CD14-positive monocyte (primary cell): ENCODE measurements at regions not wholly inside any gene's neighbourhood (a gene's known extent, or its start where the extent isn't known, plus 50 kb on each side); places are given as distances from the start of the nearest gene placed in this dataset.

Experiments used
- DNase-seq, 3 donors: peaks; one replicate each; pipeline ENCODE4 v3.0.0-alpha.2; 2011 to 2022
- H2AFZ ChIP-seq: 2 replicates; pipeline ENCODE4 v1.6.0; 2012; ENCODE audit warnings: mild to moderate bottlenecking, low read depth, low read length, inconsistent platforms; ENCODE audit not compliant: insufficient read depth, poor library complexity, severe bottlenecking
- H3K27ac ChIP-seq, 2 donors: 1 replicate in 1 of 2; 2 replicates in 1 of 2; pipeline ENCODE4 v1.5.1; 2012 to 2013; ENCODE audit warnings: low read length in 2 of 2, control low read depth in 1 of 2, inconsistent platforms in 1 of 2, low read depth in 1 of 2, mild to moderate bottlenecking in 1 of 2
- H3K27me3 ChIP-seq, 2 donors: one replicate each; pipeline versions ENCODE4 v1.6.0 to v1.6.1; 2011 to 2013; ENCODE audit warnings: low read length in 2 of 2; ENCODE audit not compliant: control insufficient read depth in 2 of 2, insufficient read depth in 2 of 2
- H3K36me3 ChIP-seq, 2 donors: replicated peaks in 1 of 2; 1 replicate in 1 of 2; 2 replicates in 1 of 2; pipeline versions ENCODE4 v1.5.1 to v1.6.1; 2012 to 2013; ENCODE audit warnings: low read length in 2 of 2, control low read depth in 1 of 2, inconsistent platforms in 1 of 2, mild to moderate bottlenecking in 1 of 2; ENCODE audit not compliant: insufficient read depth in 2 of 2, control insufficient read depth in 1 of 2
- H3K4me1 ChIP-seq, 2 donors: 1 replicate in 1 of 2; 2 replicates in 1 of 2; pipeline versions ENCODE4 v1.5.1 to v1.6.1; 2012 to 2013; ENCODE audit warnings: low read length in 2 of 2, control low read depth in 1 of 2, inconsistent platforms in 1 of 2, mild to moderate bottlenecking in 1 of 2, moderate library complexity in 1 of 2; ENCODE audit not compliant: insufficient read depth in 2 of 2, control insufficient read depth in 1 of 2
- H3K4me2 ChIP-seq: replicated peaks from 2 replicates; pipeline ENCODE3; 2012; ENCODE audit warnings: low read length, moderate library complexity, mild to moderate bottlenecking; ENCODE audit not compliant: poor library complexity, severe bottlenecking; ENCODE audit errors: extremely low read depth
- H3K4me3 ChIP-seq, 3 experiments: fragments of 200-600 bp in 1 of 3; sonication (generic) in 1 of 3; replicated peaks in 1 of 3; 1 replicate in 2 of 3; 2 replicates in 1 of 3; pipeline ENCODE4 v1.5.1; 2011 to 2013; ENCODE audit warnings: low read length in 3 of 3, mild to moderate bottlenecking in 3 of 3, control low read depth in 2 of 3, low read depth in 2 of 3, inconsistent platforms in 1 of 3, moderate library complexity in 1 of 3
- H3K79me2 ChIP-seq: 2 replicates; pipeline ENCODE4 v1.6.0; 2012; ENCODE audit warnings: mild to moderate bottlenecking, control low read depth, inconsistent platforms, low read length, moderate library complexity; ENCODE audit not compliant: insufficient read depth
- H3K9ac ChIP-seq: 2 replicates; pipeline ENCODE4 v1.6.0; 2017; ENCODE audit warnings: low read length, mild to moderate bottlenecking; ENCODE audit not compliant: insufficient read depth, poor library complexity, severe bottlenecking
- H3K9me3 ChIP-seq, 2 donors: replicated peaks in 1 of 2; 1 replicate in 1 of 2; 2 replicates in 1 of 2; pipeline versions ENCODE4 v1.5.1 to v1.6.1; 2012 to 2013; ENCODE audit warnings: low read length in 2 of 2, control low read depth in 1 of 2; ENCODE audit not compliant: control insufficient read depth in 1 of 2, insufficient read depth in 1 of 2
- H4K20me1 ChIP-seq: 2 replicates; pipeline ENCODE4 v1.6.0; 2012; ENCODE audit warnings: mild to moderate bottlenecking, low read length, control low read depth, moderate library complexity; ENCODE audit not compliant: insufficient read depth
- H3K27ac Mint-ChIP-seq, 7 donors: one replicate each; pipeline ENCODE4 v1.8.0; 2020; ENCODE audit warnings: mild to moderate bottlenecking in 7 of 7, mixed read lengths in 7 of 7, moderate library complexity in 6 of 7, inconsistent platforms in 2 of 7
- H3K27me3 Mint-ChIP-seq, 3 donors: one replicate each; pipeline ENCODE4 v1.8.0; 2021 to 2022; ENCODE audit warnings: low read depth in 3 of 3, mild to moderate bottlenecking in 3 of 3, mixed read lengths in 3 of 3, moderate library complexity in 3 of 3, inconsistent platforms in 1 of 3
- H3K36me3 Mint-ChIP-seq, 2 donors: one replicate each; pipeline ENCODE4 v1.8.0; 2020; ENCODE audit warnings: mixed read lengths in 2 of 2, inconsistent platforms in 1 of 2, mild to moderate bottlenecking in 1 of 2
- H3K4me1 Mint-ChIP-seq: one replicate; pipeline ENCODE4 v1.8.0; 2020; ENCODE audit warnings: mild to moderate bottlenecking, mixed read lengths
- H3K4me3 Mint-ChIP-seq, 2 donors: one replicate each; pipeline ENCODE4 v1.8.0; 2020; ENCODE audit warnings: mild to moderate bottlenecking in 2 of 2, mixed read lengths in 2 of 2, moderate library complexity in 1 of 2
- H3K9me3 Mint-ChIP-seq, 7 donors: one replicate each; pipeline ENCODE4 v1.8.0; 2020 to 2022; ENCODE audit warnings: mixed read lengths in 7 of 7, mild to moderate bottlenecking in 6 of 7, moderate library complexity in 6 of 7, inconsistent platforms in 2 of 7
- CTCF ChIP-seq: fragments of 200-600 bp; IDR thresholded peaks from one replicate; pipeline ENCODE4 v1.8.0; 2022; ENCODE audit warnings: antibody characterized with exemption, mild to moderate bottlenecking
- WGBS: methylation state at CpG from one replicate; pipeline ENCODE4 v1.1.5; 2013; ENCODE audit warnings: missing lambda C conversion rate; ENCODE audit not compliant: insufficient coverage; 5-methylcytosine and 5-hydroxymethylcytosine counted together
- intact Hi-C, 2 donors: fragments of 100-400 bp; cut with micrococcal nuclease; formaldehyde crosslinking; loops; one replicate each; pipeline versions ENCODE4 v1.15.0 to v1.15.1; 2023

DNA sequence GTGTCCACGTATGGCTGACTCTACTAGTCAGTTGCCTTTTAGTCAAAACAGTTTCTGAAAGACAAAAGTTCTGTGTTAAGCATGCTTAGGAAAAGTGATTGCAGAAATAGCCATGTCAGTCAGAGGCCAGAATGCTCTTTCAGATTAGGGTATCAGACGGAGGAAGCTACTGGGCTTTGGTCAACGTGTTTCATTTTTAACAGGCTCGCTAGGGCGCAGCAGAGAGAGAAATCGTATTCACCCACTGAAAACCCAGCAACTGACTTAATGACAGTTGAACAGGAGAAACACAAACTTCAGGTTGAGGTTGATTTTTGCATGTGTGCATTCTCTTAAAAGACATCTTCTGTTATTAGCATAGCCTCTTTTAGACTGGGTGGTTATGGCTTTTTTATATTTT is 322.6 kb upstream of the KIAA1217 start:
- Mint-ChIP-seq H3K27ac (no peak overlapping the region), H3K27me3 (peaks cover 0 to 1% (median 0%) of the 10 kb centered on the region in 3 donors), H3K4me3 (no peak overlapping the region), H3K36me3 (no peaks in the 10 kb centered on the region), H3K4me1 (peaks cover 4% of the 10 kb centered on the region), H3K9me3 (peaks cover 0 to 1% (median 0%) of the 10 kb centered on the region in 7 donors)
- Histone ChIP-seq H3K36me3 (no peaks in the 10 kb centered on the region), H3K4me2 (no peak overlapping the region), H3K9me3 (no peaks in the 10 kb centered on the region), H3K79me2 (no peaks in the 10 kb centered on the region), H3K4me3 (no peak overlapping the region), H3K4me1 (no peaks in the 10 kb centered on the region), H3K27ac (no peak overlapping the region), H4K20me1 (no peaks in the 10 kb centered on the region), H3K9ac (no peak overlapping the region), H2AFZ (no peak overlapping the region), H3K27me3 (no peaks in the 10 kb centered on the region)
- no peak for TF ChIP-seq CTCF
- WGBS, result 70% methylated on average over 2 of the region's 6 CpGs
- no peak for DNase-seq
- intact Hi-C loops, result no loop called here

- no peaks in the 10 kb centered on the region for H3K36me3 Mint-ChIP-seq
- no peaks in the 10 kb centered on the region for H3K36me3 ChIP-seq
- no peak overlapping the region for H3K4me2 ChIP-seq
- WGBS, result 95% methylated on average over 2 of the region's 4 CpGs
- intact Hi-C loops, result no loop called here
- H3K27ac Mint-ChIP-seq, result no peak overlapping the region
- H3K4me3 Mint-ChIP-seq, result no peak overlapping the region
- H3K9me3 ChIP-seq, result no peaks in the 10 kb centered on the region
- H3K4me1 ChIP-seq, result no peaks in the 10 kb centered on the region
- DNase-seq, result no peak
- H3K9ac ChIP-seq, result no peak overlapping the region
- no peaks in the 10 kb centered on the region for H3K79me2 ChIP-seq
- no peak overlapping the region for H3K27ac ChIP-seq
- no peak overlapping the region for H2AFZ ChIP-seq
- H3K27me3 Mint-ChIP-seq, result no peaks in the 10 kb centered on the region
- H4K20me1 ChIP-seq, result no peaks in the 10 kb centered on the region
- H3K4me3 ChIP-seq, result no peak overlapping the region
- H3K27me3 ChIP-seq, result no peaks in the 10 kb centered on the region
- no peak for TF ChIP-seq CTCF
- H3K4me1 Mint-ChIP-seq, result no peaks in the 10 kb centered on the region
- H3K9me3 Mint-ChIP-seq, result peaks cover 0 to 3% (median 0%) of the 10 kb centered on the region in 7 donors
Observed at GRCh38 chr10:23891301-23891700, 317.6 kb upstream of the KIAA1217 start.
